Trophoblast cell (in vitro differentiated cells and primary cell): ENCODE measurements at regions not wholly inside any gene's neighbourhood (a gene's known extent, or its start where the extent isn't known, plus 50 kb on each side); places are given as distances from the start of the nearest gene placed in this dataset.
A peak's percentile ranks its signal among the peaks of the same experiment; 100 is the strongest.
"Not testable (repeated sequence)": the region's sequence is repeated elsewhere in the genome, so short reads cannot be mapped to it uniquely, and the experiment has no call there.

ENCODE experiments used
- DNase-seq, 2 donors: peaks; one replicate each; pipeline ENCODE4 v3.0.0-alpha.2; 2016
- H2AFZ ChIP-seq: 2 replicates; pipeline ENCODE4 v1.6.1; 2013; ENCODE audit warnings: low read length, moderate library complexity, mild to moderate bottlenecking; ENCODE audit not compliant: insufficient read depth, poor library complexity
- H2AK5ac ChIP-seq: 2 replicates; pipeline ENCODE4 v1.6.1; 2013; ENCODE audit warnings: mild to moderate bottlenecking, low read length
- H2BK120ac ChIP-seq: 2 replicates; pipeline ENCODE4 v1.6.1; 2013; ENCODE audit warnings: low read length, mild to moderate bottlenecking, moderate library complexity; ENCODE audit not compliant: insufficient read depth, poor library complexity
- H2BK12ac ChIP-seq: 2 replicates; pipeline ENCODE4 v1.6.1; 2013; ENCODE audit warnings: mild to moderate bottlenecking, low read length, moderate library complexity
- H2BK5ac ChIP-seq: 2 replicates; pipeline ENCODE4 v1.6.1; 2013; ENCODE audit warnings: low read length, low read depth, moderate library complexity, mild to moderate bottlenecking; ENCODE audit not compliant: poor library complexity
- H3K14ac ChIP-seq: 2 replicates; pipeline ENCODE4 v1.6.1; 2013; ENCODE audit warnings: mild to moderate bottlenecking, low read length
- H3K18ac ChIP-seq: 2 replicates; pipeline ENCODE4 v1.6.1; 2013; ENCODE audit warnings: mild to moderate bottlenecking, low read length
- H3K23ac ChIP-seq: 2 replicates; pipeline ENCODE4 v1.6.1; 2013; ENCODE audit warnings: low read length
- H3K27ac ChIP-seq: 2 replicates; pipeline ENCODE4 v1.5.1; 2013; ENCODE audit warnings: low read depth, mild to moderate bottlenecking, inconsistent platforms, low read length, moderate library complexity
- H3K27me3 ChIP-seq: 2 replicates; pipeline ENCODE4 v1.6.1; 2013; ENCODE audit warnings: inconsistent platforms, mild to moderate bottlenecking, low read length, moderate library complexity; ENCODE audit not compliant: insufficient read depth
- H3K36me3 ChIP-seq, 2 experiments: 1 replicate in 1 of 2; 2 replicates in 1 of 2; pipeline ENCODE4 v1.6.1; 2013; ENCODE audit warnings: low read length in 2 of 2, mild to moderate bottlenecking in 2 of 2, moderate library complexity in 1 of 2; ENCODE audit not compliant: insufficient read depth in 2 of 2, control insufficient read depth in 1 of 2
- H3K4ac ChIP-seq: 2 replicates; pipeline ENCODE4 v1.6.1; 2013; ENCODE audit warnings: low read depth, mild to moderate bottlenecking, low read length, moderate library complexity
- H3K4me1 ChIP-seq, 2 experiments: 1 replicate in 1 of 2; 2 replicates in 1 of 2; pipeline ENCODE4 v1.6.1; 2013; ENCODE audit warnings: low read length in 2 of 2, mild to moderate bottlenecking in 2 of 2, moderate library complexity in 1 of 2; ENCODE audit not compliant: insufficient read depth in 2 of 2, control insufficient read depth in 1 of 2
- H3K4me2 ChIP-seq: 2 replicates; pipeline ENCODE4 v1.6.1; 2013; ENCODE audit warnings: inconsistent platforms, mild to moderate bottlenecking, low read length, moderate library complexity
- H3K4me3 ChIP-seq: 2 replicates; pipeline ENCODE4 v1.5.1; 2013; ENCODE audit warnings: mild to moderate bottlenecking, low read depth, low read length, inconsistent platforms
- H3K79me1 ChIP-seq: one replicate; pipeline ENCODE4 v1.6.1; 2013; ENCODE audit warnings: low read length
- H3K79me2 ChIP-seq: 2 replicates; pipeline ENCODE4 v1.6.1; 2013; ENCODE audit warnings: low read length, mild to moderate bottlenecking; ENCODE audit not compliant: control insufficient read depth, insufficient read depth, poor library complexity
- H3K9ac ChIP-seq: 2 replicates; pipeline ENCODE4 v1.6.1; 2013; ENCODE audit warnings: mild to moderate bottlenecking, low read length
- H3K9me3 ChIP-seq: 2 replicates; pipeline ENCODE4 v1.6.1; 2013; ENCODE audit warnings: low read depth, mild to moderate bottlenecking, control low read depth, inconsistent platforms, low read length; ENCODE audit not compliant: insufficient read depth
- H4K12ac ChIP-seq: 2 replicates; pipeline ENCODE4 v1.6.1; 2013; ENCODE audit warnings: low read depth, mild to moderate bottlenecking, low read length, moderate library complexity
- H4K8ac ChIP-seq: 2 replicates; pipeline ENCODE4 v1.6.1; 2013; ENCODE audit warnings: low read depth, mild to moderate bottlenecking, low read length, moderate library complexity
- H4K91ac ChIP-seq: one replicate; pipeline ENCODE4 v1.6.1; 2013; ENCODE audit warnings: low read depth, mild to moderate bottlenecking, low read length, moderate library complexity
- WGBS: extraction: QIAGEN DNeasy Blood & Tissue Kit; methylation state at CpG from one replicate; pipeline ENCODE4 v1.1.7; 2013; ENCODE audit warnings: missing lambda C conversion rate; ENCODE audit not compliant: insufficient read length, insufficient coverage; ENCODE audit errors: extremely low coverage; 5-methylcytosine and 5-hydroxymethylcytosine counted together

GRCh38 chr21:9246010-9246409 lies 1275.4 kb upstream of the TPTE start:
- not testable (repeated sequence) for H3K4ac ChIP-seq, H3K79me1 ChIP-seq, H2BK120ac ChIP-seq, H2AK5ac ChIP-seq, H4K91ac ChIP-seq, H4K8ac ChIP-seq, H2AFZ ChIP-seq, H3K36me3 ChIP-seq, H3K27ac ChIP-seq, H2BK5ac ChIP-seq, H3K14ac ChIP-seq, H3K23ac ChIP-seq, H3K4me3 ChIP-seq, H3K79me2 ChIP-seq, DNase-seq, H3K9ac ChIP-seq, H4K12ac ChIP-seq, H3K18ac ChIP-seq, H3K4me1 ChIP-seq, H3K4me2 ChIP-seq, H3K27me3 ChIP-seq, H2BK12ac ChIP-seq
- H3K9me3 ChIP-seq = peaks cover 15% of the 10 kb centered on the region
- WGBS = 100% methylated on average over 1 of the region's 2 CpGs

- peak in 1 of 2 donors; percentile 0 for DNase-seq
- not testable (repeated sequence) for H3K79me2 ChIP-seq, H2BK5ac ChIP-seq, H4K91ac ChIP-seq, H3K36me3 ChIP-seq, H4K12ac ChIP-seq, H2AK5ac ChIP-seq, H3K4me2 ChIP-seq, H2BK12ac ChIP-seq, H3K18ac ChIP-seq, H3K4me1 ChIP-seq, H3K4ac ChIP-seq, H3K27me3 ChIP-seq, H3K79me1 ChIP-seq, H3K27ac ChIP-seq, H3K23ac ChIP-seq, H4K8ac ChIP-seq, H2AFZ ChIP-seq, H3K14ac ChIP-seq, H2BK120ac ChIP-seq, H3K4me3 ChIP-seq
- Histone ChIP-seq H3K9me3 (peaks cover 15% of the 10 kb centered on the region), H3K9ac (peak overlapping the region; percentile 6)
- 100% methylated on average over 1 of the region's 3 CpGs for WGBS
Measured at GRCh38 chr21:9246481-9247289, 1274.7 kb upstream of the TPTE start.

- H3K4me2 ChIP-seq, H2BK120ac ChIP-seq, H3K4me3 ChIP-seq, H3K4me1 ChIP-seq, H4K12ac ChIP-seq, H3K36me3 ChIP-seq, DNase-seq, H3K27ac ChIP-seq, H2BK12ac ChIP-seq, H3K23ac ChIP-seq, H3K79me2 ChIP-seq, H3K79me1 ChIP-seq, H4K91ac ChIP-seq, H3K18ac ChIP-seq, H2AK5ac ChIP-seq, H3K4ac ChIP-seq, H4K8ac ChIP-seq, H3K14ac ChIP-seq, H2AFZ ChIP-seq, H2BK5ac ChIP-seq, H3K9ac ChIP-seq, H3K27me3 ChIP-seq: not testable (repeated sequence)
- peaks cover 15% of the 10 kb centered on the region for H3K9me3 ChIP-seq
Measured at GRCh38 chr21:9247290-9247613, 1274.1 kb upstream of the TPTE start.

GRCh38 chr21:9247616-9248317 lies 1273.6 kb upstream of the TPTE start:
- H4K8ac ChIP-seq, H2AK5ac ChIP-seq, H3K18ac ChIP-seq, H3K4me2 ChIP-seq, H2BK12ac ChIP-seq, H3K79me2 ChIP-seq, H3K79me1 ChIP-seq, H3K27me3 ChIP-seq, H3K23ac ChIP-seq, H3K4me1 ChIP-seq, H3K4ac ChIP-seq, H2AFZ ChIP-seq, H3K9ac ChIP-seq, H2BK120ac ChIP-seq, H3K27ac ChIP-seq, H4K12ac ChIP-seq, H3K14ac ChIP-seq, H3K36me3 ChIP-seq, H4K91ac ChIP-seq, DNase-seq, H2BK5ac ChIP-seq, H3K4me3 ChIP-seq: not testable (repeated sequence)
- no CpG with 5 or more reads among the region's 3 CpGs for WGBS
- H3K9me3 ChIP-seq = peaks cover 15% of the 10 kb centered on the region
